K562 (cell line): ENCODE measurements at regions not wholly inside any gene's neighbourhood (a gene's known extent, or its start where the extent isn't known, plus 50 kb on each side); places are given as distances from the start of the nearest gene placed in this dataset.

Experiments
- ATAC-seq: fragments of 200-7000 bp; cut with Tn5 transposase; 3 replicates; pipeline ENCODE4 v1.9.1; 2020; ENCODE audit warnings: moderate library complexity
- BruUV-seq: library from RNA; stranded (reverse); fragments of 400-500 nt; replicated peaks from 2 replicates; lab custom pipeline; 2021; lab: Mats Ljungman, UMichigan
- CTCF ChIA-PET: fragments of 300-600 bp; formaldehyde crosslinking; extraction: SDS; loops from one replicate; lab custom pipeline; 2021; ENCODE audit warnings: low intra/inter-chr PET ratio; lab: Yijun Ruan, JAX
- POLR2A ChIA-PET: fragments of 300-600, 350-650 bp; sonication (Branson Sonifier 250); formaldehyde crosslinking; extraction: SDS; loops from one replicate; lab custom pipeline; 2021; ENCODE audit warnings: antibody characterized with exemption, inconsistent platforms; lab: Yijun Ruan, JAX
- DNase-seq, 4 experiments: peaks; one replicate each; pipeline versions ENCODE4 v3.0.0 to v3.0.0-alpha.2; 2011 to 2018; ENCODE audit warnings: low spot score in 3 of 4, mixed read lengths in 3 of 4; ENCODE audit errors: extremely low read depth in 1 of 4
- FAIRE-seq: peaks from 2 replicates; lab custom pipeline; 2011; peaks lifted over from hg19 to GRCh38; lab: Jason Lieb, UNC
- H2AFZ ChIP-seq: 2 replicates; pipeline ENCODE4 v1.6.0; 2011; ENCODE audit warnings: low read depth, low read length, control low read depth, inconsistent platforms
- H3K27ac ChIP-seq: fragments of 200-600 bp; 3 replicates; pipeline ENCODE4 v1.8.0; 2011; ENCODE audit warnings: low read depth, mild to moderate bottlenecking, control low read depth, inconsistent platforms, low read length, moderate library complexity, mixed read lengths; ENCODE audit errors: extremely low read depth
- H3K27me3 ChIP-seq, 2 experiments: fragments of 300-600 bp in 1 of 2; 2 replicates in 1 of 2; 3 replicates in 1 of 2; pipeline versions ENCODE4 v1.6.0 to v1.8.0; 2011; ENCODE audit warnings: inconsistent platforms in 2 of 2, low read length in 2 of 2, mild to moderate bottlenecking in 1 of 2, mixed read lengths in 1 of 2, moderate library complexity in 1 of 2; ENCODE audit not compliant: control insufficient read depth in 2 of 2, insufficient read depth in 2 of 2
- H3K36me3 ChIP-seq: fragments of 300-600 bp; 3 replicates; pipeline ENCODE4 v1.8.0; 2011; ENCODE audit warnings: mild to moderate bottlenecking, low read length, inconsistent platforms; ENCODE audit not compliant: control insufficient read depth, insufficient read depth
- H3K4me1 ChIP-seq, 2 experiments: fragments of 200-600 bp in 1 of 2; replicated peaks in 1 of 2; 2 replicates in 1 of 2; 3 replicates in 1 of 2; pipeline versions ENCODE4 v1.5.1 to v1.8.0; 2011; ENCODE audit warnings: inconsistent platforms in 2 of 2, low read length in 2 of 2, mild to moderate bottlenecking in 1 of 2, mixed read lengths in 1 of 2, moderate library complexity in 1 of 2; ENCODE audit not compliant: control insufficient read depth in 2 of 2, insufficient read depth in 2 of 2
- H3K4me2 ChIP-seq: 2 replicates; pipeline ENCODE4 v1.6.1; 2011; ENCODE audit warnings: low read length, control low read depth, inconsistent platforms, mixed read lengths; ENCODE audit not compliant: insufficient read depth
- H3K4me3 ChIP-seq: fragments of 200-600 bp; sonication (generic), shearing (Covaris generic); 2 replicates; pipeline ENCODE4 v1.5.1; 2016; ENCODE audit warnings: control low read depth, inconsistent platforms
- H3K79me2 ChIP-seq: fragments of 200-600 bp; 3 replicates; pipeline ENCODE4 v1.8.0; 2011; ENCODE audit warnings: low read length, inconsistent platforms; ENCODE audit not compliant: control insufficient read depth, insufficient read depth
- H3K9ac ChIP-seq, 2 experiments: 2 replicates each; pipeline versions ENCODE4 v1.6.0 to v1.6.1; 2011; ENCODE audit warnings: low read depth in 2 of 2, low read length in 2 of 2, control low read depth in 1 of 2, inconsistent platforms in 1 of 2, mild to moderate bottlenecking in 1 of 2, mixed read lengths in 1 of 2; ENCODE audit not compliant: insufficient read depth in 1 of 2
- H3K9me1 ChIP-seq: one replicate; pipeline ENCODE4 v1.6.0; 2011; ENCODE audit warnings: inconsistent platforms, mild to moderate bottlenecking, low read length, moderate library complexity; ENCODE audit not compliant: control insufficient read depth, insufficient read depth
- H3K9me3 ChIP-seq: replicated peaks from 2 replicates; pipeline ENCODE4 v1.5.1; 2011; ENCODE audit warnings: low read depth, low read length, inconsistent platforms; ENCODE audit not compliant: control insufficient read depth, insufficient read depth
- H4K20me1 ChIP-seq: replicated peaks from 2 replicates; pipeline ENCODE4 v1.6.1; 2011; ENCODE audit warnings: low read length, inconsistent platforms, mixed read lengths; ENCODE audit not compliant: control insufficient read depth, insufficient read depth
- BCL6 ChIP-seq: fragments of 250-450 bp; sonication (Bioruptor Pico); IDR thresholded peaks from 2 replicates; pipeline ENCODE4 v1.4.0; 2020
- MAFG ChIP-seq: fragments of 450-650 bp; conservative IDR thresholded peaks from 2 replicates; pipeline ENCODE4 v1.6.1; 2016; ENCODE audit warnings: missing genetic modification characterization, missing compliant biosample characterization
- MEF2A ChIP-seq: IDR thresholded peaks from 2 replicates; pipeline ENCODE4 v1.6.1; 2011; ENCODE audit warnings: low read depth, mild to moderate bottlenecking, low read length, moderate library complexity; ENCODE audit not compliant: control insufficient read depth
- MYBL2 ChIP-seq, 2 experiments: fragments of 450-650 bp in 1 of 2; sonication (generic) in 1 of 2; formaldehyde crosslinking in 1 of 2; IDR thresholded peaks; 2 replicates each; pipeline versions ENCODE4 v1.6.1 to v1.8.1; 2017 to 2022; ENCODE audit warnings: borderline replicate concordance in 1 of 2, inconsistent platforms in 1 of 2, low read depth in 1 of 2, mild to moderate bottlenecking in 1 of 2, missing genetic modification reagents in 1 of 2, moderate library complexity in 1 of 2
- NCOA6 ChIP-seq: fragments of 450-650 bp; IDR thresholded peaks from 2 replicates; pipeline ENCODE4 v1.6.1; 2017; ENCODE audit warnings: mild to moderate bottlenecking
- NFIX ChIP-seq: fragments of 250-450 bp; sonication (Bioruptor Pico); IDR thresholded peaks from 2 replicates; pipeline ENCODE4 v1.4.0; 2020; ENCODE audit warnings: low read depth, mild to moderate bottlenecking, moderate library complexity
- NUFIP1 ChIP-seq: fragments of 450-650 bp; IDR thresholded peaks from 2 replicates; pipeline ENCODE4 v1.6.1; 2018; ENCODE audit not compliant: partially characterized antibody
- RNF2 ChIP-seq: sonication (generic); IDR thresholded peaks from 2 replicates; pipeline ENCODE4 v1.6.1; 2016
- SAFB2 ChIP-seq: fragments of 200-400 bp; formaldehyde crosslinking; IDR thresholded peaks from 2 replicates; pipeline ENCODE4 v1.6.1; 2018; ENCODE audit warnings: borderline replicate concordance, low read length, low read depth, moderate library complexity; ENCODE audit not compliant: severe bottlenecking
- STAT5B ChIP-seq: fragments of 250-450 bp; sonication (Bioruptor Pico); IDR thresholded peaks from 2 replicates; pipeline ENCODE4 v1.8.0; 2021; ENCODE audit warnings: mild to moderate bottlenecking, inconsistent platforms
- XRCC3 ChIP-seq: fragments of 450-650 bp; IDR thresholded peaks from 2 replicates; pipeline ENCODE4 v1.6.1; 2017; ENCODE audit warnings: mild to moderate bottlenecking, moderate library complexity
- ZNF780A ChIP-seq: fragments of 250-450 bp; sonication (Bioruptor Pico); IDR thresholded peaks from 2 replicates; pipeline ENCODE4 v1.5.0; 2021; ENCODE audit warnings: mild to moderate bottlenecking
- WGBS: fragments of 100-300 bp; shearing (Covaris generic); methylation state at CpG from one replicate; pipeline ENCODE4 v1.1.6; 2016; ENCODE audit warnings: low coverage, mixed read lengths; ENCODE audit not compliant: insufficient coverage; ENCODE audit errors: missing lambda C conversion rate; 5-methylcytosine and 5-hydroxymethylcytosine counted together
- in situ Hi-C: fragments of 300-500 bp; cut with MboI; formaldehyde crosslinking; loops from 4 replicates; pipeline ENCODE4 v1.15.0; 2018; ENCODE audit warnings: inconsistent platforms, mixed read lengths
- intact Hi-C: fragments of 100-400 bp; cut with micrococcal nuclease; formaldehyde crosslinking; loops from 2 replicates; pipeline ENCODE4 v1.14.2; 2022
- TF ChIP-seq, protein P1 (sequence below): sonication (generic); formaldehyde crosslinking; IDR thresholded peaks from 2 replicates; pipeline ENCODE4 v1.8.1; 2023; ENCODE audit warnings: mild to moderate bottlenecking, missing genetic modification reagents
- TF ChIP-seq, protein P2 (sequence below): fragments of 250-450 bp; sonication (Bioruptor Pico); IDR thresholded peaks from 2 replicates; pipeline ENCODE4 v1.8.0; 2021; ENCODE audit warnings: moderate library complexity, mild to moderate bottlenecking, inconsistent platforms

GRCh38 chr13:73729046-73729445, 405.2 kb downstream of the KLF12 start:
- Histone ChIP-seq H3K4me1 (no peaks in the 10 kb centered on the region), H3K27ac (no peak overlapping the region), H3K9me3 (no peaks in the 10 kb centered on the region), H4K20me1 (no peaks in the 10 kb centered on the region), H3K79me2 (no peaks in the 10 kb centered on the region), H3K4me2 (no peak overlapping the region), H3K27me3 (no peaks in the 10 kb centered on the region), H3K9ac (no peak overlapping the region), H3K9me1 (no peaks in the 10 kb centered on the region), H3K4me3 (no peak overlapping the region), H2AFZ (no peak overlapping the region), H3K36me3 (no peaks in the 10 kb centered on the region)
- DNase-seq: no peak
- intact Hi-C loops (no loop called here), in situ Hi-C loops (no loop called here)
- FAIRE-seq: no peak
- 14% methylated on average over 1 of the region's 1 CpG for WGBS
- CTCF ChIA-PET: no interaction called here
- POLR2A ChIA-PET: no interaction called here
- no peak for ATAC-seq
- TF ChIP-seq, protein P1, sequence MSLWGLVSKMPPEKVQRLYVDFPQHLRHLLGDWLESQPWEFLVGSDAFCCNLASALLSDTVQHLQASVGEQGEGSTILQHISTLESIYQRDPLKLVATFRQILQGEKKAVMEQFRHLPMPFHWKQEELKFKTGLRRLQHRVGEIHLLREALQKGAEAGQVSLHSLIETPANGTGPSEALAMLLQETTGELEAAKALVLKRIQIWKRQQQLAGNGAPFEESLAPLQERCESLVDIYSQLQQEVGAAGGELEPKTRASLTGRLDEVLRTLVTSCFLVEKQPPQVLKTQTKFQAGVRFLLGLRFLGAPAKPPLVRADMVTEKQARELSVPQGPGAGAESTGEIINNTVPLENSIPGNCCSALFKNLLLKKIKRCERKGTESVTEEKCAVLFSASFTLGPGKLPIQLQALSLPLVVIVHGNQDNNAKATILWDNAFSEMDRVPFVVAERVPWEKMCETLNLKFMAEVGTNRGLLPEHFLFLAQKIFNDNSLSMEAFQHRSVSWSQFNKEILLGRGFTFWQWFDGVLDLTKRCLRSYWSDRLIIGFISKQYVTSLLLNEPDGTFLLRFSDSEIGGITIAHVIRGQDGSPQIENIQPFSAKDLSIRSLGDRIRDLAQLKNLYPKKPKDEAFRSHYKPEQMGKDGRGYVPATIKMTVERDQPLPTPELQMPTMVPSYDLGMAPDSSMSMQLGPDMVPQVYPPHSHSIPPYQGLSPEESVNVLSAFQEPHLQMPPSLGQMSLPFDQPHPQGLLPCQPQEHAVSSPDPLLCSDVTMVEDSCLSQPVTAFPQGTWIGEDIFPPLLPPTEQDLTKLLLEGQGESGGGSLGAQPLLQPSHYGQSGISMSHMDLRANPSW (CRISPR knock-in tag): no peak
- no peak for TF ChIP-seq NUFIP1
- no peak for TF ChIP-seq MYBL2 (IDR thresholded peaks at IDR 0.05; ENCODE audit: low read depth)
- no peak for TF ChIP-seq MYBL2 (CRISPR knock-in tag; IDR thresholded peaks at IDR 0.05; ENCODE audit: borderline replicate concordance)
- TF ChIP-seq NFIX (CRISPR knock-in tag): no peak
- TF ChIP-seq MAFG (tag): no peak
- no peak for TF ChIP-seq XRCC3
- no peak for TF ChIP-seq RNF2
- no peak for TF ChIP-seq SAFB2
- no peak for TF ChIP-seq NCOA6
- no peak for TF ChIP-seq STAT5B (CRISPR knock-in tag)
- TF ChIP-seq, protein P2, sequence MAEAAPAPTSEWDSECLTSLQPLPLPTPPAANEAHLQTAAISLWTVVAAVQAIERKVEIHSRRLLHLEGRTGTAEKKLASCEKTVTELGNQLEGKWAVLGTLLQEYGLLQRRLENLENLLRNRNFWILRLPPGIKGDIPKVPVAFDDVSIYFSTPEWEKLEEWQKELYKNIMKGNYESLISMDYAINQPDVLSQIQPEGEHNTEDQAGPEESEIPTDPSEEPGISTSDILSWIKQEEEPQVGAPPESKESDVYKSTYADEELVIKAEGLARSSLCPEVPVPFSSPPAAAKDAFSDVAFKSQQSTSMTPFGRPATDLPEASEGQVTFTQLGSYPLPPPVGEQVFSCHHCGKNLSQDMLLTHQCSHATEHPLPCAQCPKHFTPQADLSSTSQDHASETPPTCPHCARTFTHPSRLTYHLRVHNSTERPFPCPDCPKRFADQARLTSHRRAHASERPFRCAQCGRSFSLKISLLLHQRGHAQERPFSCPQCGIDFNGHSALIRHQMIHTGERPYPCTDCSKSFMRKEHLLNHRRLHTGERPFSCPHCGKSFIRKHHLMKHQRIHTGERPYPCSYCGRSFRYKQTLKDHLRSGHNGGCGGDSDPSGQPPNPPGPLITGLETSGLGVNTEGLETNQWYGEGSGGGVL (CRISPR knock-in tag): no peak
- no peak for TF ChIP-seq ZNF780A (CRISPR knock-in tag)
- no peak for TF ChIP-seq MEF2A
- TF ChIP-seq BCL6 (CRISPR knock-in tag): no peak
- no TSS peak for BruUV-seq
